ENCODE measurements at regions not wholly inside any gene's neighbourhood (a gene's known extent, or its start where the extent isn't known, plus 50 kb on each side); places are given as distances from the start of the nearest gene placed in this dataset.

- H3K4me1 ChIP-seq (ENCODE audit: insufficient read depth), result 0 out of 2 replicates have a peak, but pooled peaks cover 3% of the 10 kb centered on the region
- Mint-ChIP-seq H3K27ac (no peak overlapping the region), H3K4me1 (peaks cover 3% of the 10 kb centered on the region; the same call in 2 of the 3 replicates), H3K9me3 (no peaks in the 10 kb centered on the region), H3K27me3 (ENCODE audit: insufficient read depth, low read depth, poor library complexity) (peaks cover 2% of the 10 kb centered on the region), H3K36me3 (ENCODE audit: low read depth) (no peaks in the 10 kb centered on the region), H3K4me3 (no peak overlapping the region)
- DNase-seq (ENCODE audit: low spot score), result no peak
- peaks cover 3% of the 10 kb centered on the region; the same call in 1 of the 2 replicates for H3K9me2 ChIP-seq (ENCODE audit: insufficient read depth)
- ATAC-seq, result no peak
- H3K36me3 ChIP-seq (ENCODE audit: insufficient read depth), result no peaks in the 10 kb centered on the region
- H3K27me3 ChIP-seq (ENCODE audit: insufficient read depth), result no peaks in the 10 kb centered on the region
- no peak for TF ChIP-seq STAT1 (IDR thresholded peaks at IDR 0.05; ENCODE audit: unreplicated experiment)
- no peak for TF ChIP-seq ETS1 (IDR thresholded peaks at IDR 0.05)
- no peak for TF ChIP-seq REST (IDR thresholded peaks at IDR 0.05; ENCODE audit: unreplicated experiment)
- no peak for TF ChIP-seq CREB1 (CRISPR knock-in tag; IDR thresholded peaks at IDR 0.05; ENCODE audit: low read depth)
- TF ChIP-seq ZNF331 (CRISPR knock-in tag; IDR thresholded peaks at IDR 0.05; ENCODE audit: low read depth), result no peak
- no peak for TF ChIP-seq POLR2AphosphoS5 (IDR thresholded peaks at IDR 0.05; ENCODE audit: low read depth)
- no peak for TF ChIP-seq JUNB (IDR thresholded peaks at IDR 0.05; ENCODE audit: unreplicated experiment)
- TF ChIP-seq ZNF114 (CRISPR knock-in tag; IDR thresholded peaks at IDR 0.05), result no peak
- no peak for TF ChIP-seq CTCF (conservative IDR thresholded peaks at IDR 0.05; ENCODE audit: low read depth in 2 of 2)
- TF ChIP-seq NANOG (IDR thresholded peaks at IDR 0.05; ENCODE audit: borderline replicate concordance), result no peak
- no peak for TF ChIP-seq ZNF462 (CRISPR knock-in tag; IDR thresholded peaks at IDR 0.05)
- H2AFZ ChIP-seq, result no peak overlapping the region
- no peak overlapping the region for H3K27ac ChIP-seq (ENCODE audit: low read depth)
- no peak overlapping the region for H3K4me2 ChIP-seq
- no peaks in the 10 kb centered on the region for H3K79me2 ChIP-seq (replicated peaks; ENCODE audit: insufficient read depth)
- no peak overlapping the region for H3K4me3 ChIP-seq
- no peaks in the 10 kb centered on the region for H3F3A ChIP-seq (replicated peaks; ENCODE audit: low read depth)
- no peaks in the 10 kb centered on the region for H4K20me1 ChIP-seq (replicated peaks; ENCODE audit: insufficient read depth)
Measured at GRCh38 chr11:93967944-93968343, 53.2 kb upstream of the HEPHL1 start.
